Activated T-helper 2 cell treated with anti-CD3 and anti-CD28 coated beads, Interferon-gamma antibody, Interleukin-2, Interleukin-4, amounts not matched to agents 10 μg/mL and 5 μg/mL and 100 μg/mL, durations not matched to agents 14 hours and 24 hours and 36 hours (primary cell): ENCODE measurements at regions not wholly inside any gene's neighbourhood (a gene's known extent, or its start where the extent isn't known, plus 50 kb on each side); places are given as distances from the start of the nearest gene placed in this dataset.
"Not testable (repeated sequence)": the region's sequence is repeated elsewhere in the genome, so short reads cannot be mapped to it uniquely, and the experiment has no call there.

Experiments used
- DNase-seq: peaks from one replicate; pipeline ENCODE4 v3.0.0; 2021; ENCODE audit warnings: low spot score
- H3K27ac Mint-ChIP-seq: one replicate; pipeline ENCODE4 v1.8.0; 2021; ENCODE audit warnings: mixed read lengths
- H3K27me3 Mint-ChIP-seq: one replicate; pipeline ENCODE4 v1.8.0; 2021; ENCODE audit warnings: low read depth, mixed read lengths
- H3K36me3 Mint-ChIP-seq: one replicate; pipeline ENCODE4 v1.8.0; 2021; ENCODE audit warnings: low read depth, mixed read lengths
- H3K4me1 Mint-ChIP-seq: one replicate; pipeline ENCODE4 v1.8.0; 2021; ENCODE audit warnings: low read depth, mixed read lengths
- H3K4me3 Mint-ChIP-seq: one replicate; pipeline ENCODE4 v1.8.0; 2021; ENCODE audit warnings: low read depth, mild to moderate bottlenecking, moderate library complexity, mixed read lengths
- H3K9me3 Mint-ChIP-seq: one replicate; pipeline ENCODE4 v1.8.0; 2021; ENCODE audit warnings: mixed read lengths
- intact Hi-C: fragments of 100-400 bp; cut with micrococcal nuclease; formaldehyde crosslinking; loops from one replicate; pipeline ENCODE4 v1.15.1; 2023

DNA sequence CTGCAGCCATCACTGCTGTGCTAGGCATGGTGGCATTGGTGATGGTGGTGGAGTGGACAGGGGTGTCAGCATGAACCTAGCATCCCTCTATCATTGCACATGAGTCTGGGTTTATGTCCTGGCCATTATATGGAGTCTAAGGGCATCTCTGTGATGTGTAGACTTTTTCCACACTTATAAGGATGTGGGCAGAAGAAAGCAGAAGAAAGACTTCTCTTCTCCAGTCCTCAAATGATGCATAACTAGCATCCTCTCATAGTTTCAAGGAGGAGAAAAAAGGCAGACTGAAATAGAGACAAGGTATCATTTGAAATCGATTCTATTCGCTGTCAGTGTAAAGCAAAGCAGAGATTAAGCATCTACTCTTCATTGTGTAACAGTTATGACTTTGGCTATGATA is 140.0 kb upstream of the ATXN1 start:
- Mint-ChIP-seq H3K4me1 (no peaks in the 10 kb centered on the region), H3K9me3 (no peaks in the 10 kb centered on the region)
- intact Hi-C loops = no loop called here

DNA sequence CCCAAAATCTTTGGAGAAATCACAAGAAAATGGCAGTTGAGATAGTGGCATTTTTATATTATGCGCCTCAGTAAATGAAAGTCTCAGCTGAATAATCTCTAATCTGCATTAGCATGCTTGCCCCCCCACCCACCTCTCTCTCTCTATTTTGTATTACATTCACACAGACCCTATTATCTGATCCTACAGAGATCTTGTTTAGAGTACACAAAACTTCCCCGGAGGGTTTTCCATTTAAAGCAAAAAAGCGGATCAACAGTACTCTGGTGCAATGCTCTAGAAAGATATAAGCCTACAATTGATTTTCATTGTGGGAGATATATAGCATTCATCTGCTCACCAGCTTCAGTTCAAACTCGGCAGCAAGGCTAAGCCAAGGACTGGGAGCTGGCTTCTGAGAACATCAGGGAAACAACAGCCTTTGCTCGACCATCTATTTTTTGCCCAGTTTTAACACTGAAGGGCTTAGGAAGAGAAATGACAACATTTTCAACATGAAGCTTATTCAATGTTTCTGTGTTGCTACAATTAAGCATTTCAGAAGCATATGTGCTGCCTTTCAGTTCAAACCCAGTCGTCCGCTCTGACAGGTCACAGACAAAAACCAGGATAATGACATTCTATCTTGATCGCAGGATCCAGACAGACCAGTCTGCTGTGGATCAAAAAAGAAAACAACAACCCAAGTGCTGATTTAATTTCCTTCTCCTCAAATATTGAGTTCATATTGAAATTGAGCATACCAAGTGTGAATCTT is 137.6 kb upstream of the ATXN1 start:
- Mint-ChIP-seq H3K4me1 (no peaks in the 10 kb centered on the region), H3K27me3 (peaks cover 32% of the 10 kb centered on the region), H3K27ac (no peak overlapping the region), H3K4me3 (no peak overlapping the region), H3K36me3 (no peaks in the 10 kb centered on the region), H3K9me3 (peaks cover 4% of the 10 kb centered on the region)
- intact Hi-C loops = no loop called here
- no peak for DNase-seq

More for the DNA sequence above, 140.0 kb upstream of the ATXN1 start:
- H3K4me3 Mint-ChIP-seq = no peak overlapping the region
- no peaks in the 10 kb centered on the region for H3K36me3 Mint-ChIP-seq
- no peak for DNase-seq
- no peak overlapping the region for H3K27ac Mint-ChIP-seq
- peaks cover 34% of the 10 kb centered on the region for H3K27me3 Mint-ChIP-seq

DNA sequence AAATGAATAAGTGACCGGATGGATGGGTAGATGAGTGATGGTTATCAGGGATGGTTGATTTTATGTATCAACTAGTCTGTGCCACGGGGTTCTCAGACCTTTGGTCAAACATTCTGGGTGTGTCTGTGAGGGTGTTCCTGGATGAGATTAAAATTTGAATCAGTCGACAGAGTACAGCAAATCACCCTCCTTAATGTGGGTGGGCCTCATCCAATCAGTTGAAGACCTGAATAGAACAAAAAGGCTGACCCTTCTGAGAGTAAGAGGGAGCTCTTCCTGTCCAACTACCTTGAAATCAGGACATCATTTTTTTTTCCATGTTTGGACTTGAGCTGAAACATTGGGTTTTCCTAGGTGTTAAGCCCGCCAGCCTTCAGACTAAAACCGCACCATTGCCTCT is 136.4 kb upstream of the ATXN1 start:
- no peak for DNase-seq
- peaks cover 29% of the 10 kb centered on the region for H3K27me3 Mint-ChIP-seq
- H3K36me3 Mint-ChIP-seq = no peaks in the 10 kb centered on the region
- H3K9me3 Mint-ChIP-seq = peaks cover 4% of the 10 kb centered on the region
- H3K27ac Mint-ChIP-seq = no peak overlapping the region
- intact Hi-C loops = no loop called here
- no peaks in the 10 kb centered on the region for H3K4me1 Mint-ChIP-seq
- H3K4me3 Mint-ChIP-seq = no peak overlapping the region

GRCh38 chr6:16894301-16894700 is 133.0 kb upstream of the ATXN1 start:
- no peaks in the 10 kb centered on the region for H3K36me3 Mint-ChIP-seq
- no peak overlapping the region for H3K4me3 Mint-ChIP-seq
- H3K27me3 Mint-ChIP-seq = peaks cover 28% of the 10 kb centered on the region
- H3K9me3 Mint-ChIP-seq = peaks cover 4% of the 10 kb centered on the region
- no peak overlapping the region for H3K27ac Mint-ChIP-seq
- intact Hi-C loops = no loop called here
- H3K4me1 Mint-ChIP-seq = no peaks in the 10 kb centered on the region
- no peak for DNase-seq

GRCh38 chr6:16891110-16891509 is 129.8 kb upstream of the ATXN1 start:
- DNase-seq, H3K4me3 Mint-ChIP-seq, intact Hi-C loops, H3K9me3 Mint-ChIP-seq, H3K36me3 Mint-ChIP-seq, H3K27ac Mint-ChIP-seq, H3K4me1 Mint-ChIP-seq: not testable (repeated sequence)
- H3K27me3 Mint-ChIP-seq = peaks cover 30% of the 10 kb centered on the region

DNA sequence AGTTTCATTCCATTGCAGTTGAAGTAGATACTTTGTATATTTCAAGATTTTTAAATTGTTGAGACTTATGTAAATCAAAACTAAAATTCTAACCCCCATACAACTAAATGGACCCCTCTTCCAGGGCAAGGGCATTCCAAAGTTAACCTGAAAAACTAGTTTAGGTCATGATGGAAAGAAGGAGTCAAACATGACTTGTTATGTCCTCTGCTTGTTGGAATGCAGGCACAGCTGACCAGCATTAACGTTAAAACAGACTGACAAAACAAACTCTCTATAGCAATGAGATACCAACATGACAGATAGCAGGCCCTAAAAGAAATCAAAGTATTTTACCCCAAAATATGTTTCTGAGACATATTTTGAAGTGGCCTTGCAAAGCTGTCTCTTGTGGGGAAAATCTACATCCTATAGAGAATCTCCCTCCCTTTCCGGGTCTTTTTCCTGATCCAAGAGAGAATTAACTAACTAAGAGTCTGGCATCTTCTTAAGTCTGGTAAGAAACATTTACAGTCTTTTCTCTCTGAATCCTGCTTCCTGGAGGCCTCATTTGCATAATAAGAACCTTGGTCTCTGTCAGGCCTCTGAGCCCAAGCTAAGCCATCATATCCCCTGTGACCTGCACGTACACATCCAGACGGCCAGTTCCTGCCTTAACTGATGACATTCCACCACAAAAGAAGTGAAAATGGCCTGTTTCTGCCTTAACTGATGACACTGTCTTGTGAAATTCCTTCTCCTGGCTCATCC is 124.3 kb upstream of the ATXN1 start:
- Mint-ChIP-seq H3K27me3 (peaks cover 35% of the 10 kb centered on the region), H3K27ac (no peak overlapping the region)

GRCh38 chr6:16884526-16884925 is 123.3 kb upstream of the ATXN1 start:
- no peaks in the 10 kb centered on the region for H3K9me3 Mint-ChIP-seq
- peaks cover 40% of the 10 kb centered on the region for H3K27me3 Mint-ChIP-seq
- no peak overlapping the region for H3K27ac Mint-ChIP-seq
- no peaks in the 10 kb centered on the region for H3K36me3 Mint-ChIP-seq
- intact Hi-C loops = no loop called here
- H3K4me3 Mint-ChIP-seq = no peak overlapping the region
- DNase-seq = no peak
- no peaks in the 10 kb centered on the region for H3K4me1 Mint-ChIP-seq

More for the DNA sequence above, 124.3 kb upstream of the ATXN1 start:
- H3K4me3 Mint-ChIP-seq = no peak overlapping the region
- DNase-seq = no peak
- H3K36me3 Mint-ChIP-seq = no peaks in the 10 kb centered on the region
- intact Hi-C loops = no loop called here
- H3K9me3 Mint-ChIP-seq = no peaks in the 10 kb centered on the region
- H3K4me1 Mint-ChIP-seq = no peaks in the 10 kb centered on the region

- intact Hi-C loops = no loop called here
- H3K27ac Mint-ChIP-seq = no peak overlapping the region
- H3K27me3 Mint-ChIP-seq = peaks cover 40% of the 10 kb centered on the region
- DNase-seq = no peak
- no peak overlapping the region for H3K4me3 Mint-ChIP-seq
- H3K36me3 Mint-ChIP-seq = no peaks in the 10 kb centered on the region
- H3K4me1 Mint-ChIP-seq = no peaks in the 10 kb centered on the region
- peaks cover under 1% of the 10 kb centered on the region for H3K9me3 Mint-ChIP-seq
Measured at GRCh38 chr6:16883414-16883813, 122.2 kb upstream of the ATXN1 start.

DNA sequence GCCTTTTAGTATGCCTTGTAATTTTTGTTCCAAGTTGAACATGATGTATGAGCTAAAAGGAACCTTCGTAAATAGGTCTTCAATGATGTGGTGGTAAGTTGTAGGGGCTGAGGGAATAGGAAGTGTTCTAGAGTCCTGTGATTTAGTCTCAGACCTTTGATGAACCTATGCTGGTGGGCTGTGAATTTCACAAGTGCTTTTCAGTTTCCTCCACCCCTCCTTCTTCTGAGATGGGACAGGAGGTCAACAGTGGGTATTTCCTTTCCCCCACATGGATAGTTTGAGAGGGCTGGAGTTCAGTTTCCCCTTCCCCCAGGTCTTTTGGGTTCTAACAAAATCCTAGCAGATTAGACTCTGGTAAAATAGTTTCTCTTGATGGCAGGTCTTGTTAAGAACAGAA is 121.0 kb upstream of the ATXN1 start:
- DNase-seq = no peak
- H3K9me3 Mint-ChIP-seq = peaks cover 10% of the 10 kb centered on the region
- no peak overlapping the region for H3K27ac Mint-ChIP-seq
- no peak overlapping the region for H3K4me3 Mint-ChIP-seq
- H3K27me3 Mint-ChIP-seq = peaks cover 43% of the 10 kb centered on the region
- H3K36me3 Mint-ChIP-seq = no peaks in the 10 kb centered on the region
- intact Hi-C loops = no loop called here
- no peaks in the 10 kb centered on the region for H3K4me1 Mint-ChIP-seq

DNA sequence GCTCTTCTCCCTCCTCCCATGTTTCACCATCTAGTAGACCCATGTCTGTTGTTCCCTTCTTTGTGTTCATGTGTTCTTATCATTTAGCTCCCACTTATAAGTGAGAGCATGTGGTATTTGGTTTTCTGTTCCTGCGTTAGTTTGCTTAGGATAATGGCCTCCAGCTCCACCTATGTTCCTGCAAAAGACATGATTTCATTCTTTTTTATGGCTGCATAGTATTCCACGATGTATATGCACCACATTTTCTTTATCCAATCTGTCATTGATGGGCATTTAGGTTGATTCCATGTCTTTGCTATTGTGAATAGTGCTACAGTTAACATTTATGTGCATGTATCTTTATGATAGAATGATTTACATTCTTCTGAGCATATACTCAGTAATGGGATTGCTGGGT is 115.6 kb upstream of the ATXN1 start:
- H3K4me3 Mint-ChIP-seq, intact Hi-C loops, H3K36me3 Mint-ChIP-seq, DNase-seq, H3K4me1 Mint-ChIP-seq, H3K27ac Mint-ChIP-seq: not testable (repeated sequence)
- Mint-ChIP-seq H3K9me3 (peaks cover 16% of the 10 kb centered on the region), H3K27me3 (peaks cover 57% of the 10 kb centered on the region)

DNA sequence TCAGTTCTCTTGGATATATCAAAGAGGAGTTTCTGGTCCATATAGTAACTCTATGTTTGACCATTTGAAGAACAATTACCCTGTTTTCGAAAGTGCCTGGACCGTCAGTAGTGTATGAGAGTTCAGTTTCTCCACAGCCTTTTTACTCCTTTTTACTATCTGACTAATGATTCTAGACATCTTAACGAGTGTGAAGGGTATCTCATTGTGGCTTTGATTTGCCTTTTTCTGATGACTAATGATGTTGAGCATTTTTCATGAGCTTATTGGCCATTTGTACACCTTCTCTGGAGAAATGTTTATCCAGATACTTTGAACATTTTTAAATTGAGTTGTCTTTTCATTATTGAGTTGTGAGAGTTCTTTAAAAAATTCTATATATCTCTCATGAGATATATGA is 114.9 kb upstream of the ATXN1 start:
- H3K27ac Mint-ChIP-seq = no peak overlapping the region
- H3K4me1 Mint-ChIP-seq = peaks cover 3% of the 10 kb centered on the region
- no peak overlapping the region for H3K4me3 Mint-ChIP-seq
- H3K36me3 Mint-ChIP-seq = no peaks in the 10 kb centered on the region
- H3K9me3 Mint-ChIP-seq = peaks cover 16% of the 10 kb centered on the region
- intact Hi-C loops = no loop called here
- peaks cover 55% of the 10 kb centered on the region for H3K27me3 Mint-ChIP-seq
- no peak for DNase-seq

GRCh38 chr6:16873698-16874097 is 112.4 kb upstream of the ATXN1 start:
- no peak for DNase-seq
- Mint-ChIP-seq H3K9me3 (peaks cover 16% of the 10 kb centered on the region), H3K4me1 (peaks cover 3% of the 10 kb centered on the region), H3K27me3 (peaks cover 59% of the 10 kb centered on the region), H3K4me3 (no peak overlapping the region), H3K27ac (no peak overlapping the region), H3K36me3 (no peaks in the 10 kb centered on the region)
- intact Hi-C loops = no loop called here

- Mint-ChIP-seq H3K36me3 (no peaks in the 10 kb centered on the region), H3K4me3 (no peak overlapping the region), H3K27me3 (peaks cover 61% of the 10 kb centered on the region), H3K9me3 (peaks cover 11% of the 10 kb centered on the region), H3K4me1 (peaks cover 3% of the 10 kb centered on the region), H3K27ac (no peak overlapping the region)
- DNase-seq = no peak
- intact Hi-C loops = no loop called here
Measured at GRCh38 chr6:16872543-16873235, 111.4 kb upstream of the ATXN1 start.
